H9 (cell line): ENCODE measurements at regions not wholly inside any gene's neighbourhood (a gene's known extent, or its start where the extent isn't known, plus 50 kb on each side); places are given as distances from the start of the nearest gene placed in this dataset.

Source experiments
- DNase-seq: peaks from one replicate; pipeline ENCODE4 v3.0.0-alpha.2; 2017
- H2AFZ ChIP-seq: one replicate; pipeline ENCODE4 v1.6.1; 2013; ENCODE audit warnings: mild to moderate bottlenecking, low read length, control low read depth, moderate library complexity
- H2AK5ac ChIP-seq: 2 replicates; pipeline ENCODE4 v1.6.1; 2013; ENCODE audit warnings: low read length, control low read depth, mixed read lengths; ENCODE audit not compliant: insufficient read length
- H2BK120ac ChIP-seq: one replicate; pipeline ENCODE4 v1.6.1; 2013; ENCODE audit warnings: low read depth, mild to moderate bottlenecking, low read length, control low read depth, inconsistent platforms; ENCODE audit not compliant: poor library complexity, severe bottlenecking
- H2BK12ac ChIP-seq: 2 replicates; pipeline ENCODE4 v1.6.1; 2013; ENCODE audit warnings: low read length, control low read depth, mixed read lengths, low read depth; ENCODE audit not compliant: insufficient read length
- H2BK15ac ChIP-seq: 2 replicates; pipeline ENCODE4 v1.6.1; 2013; ENCODE audit warnings: low read depth, low read length, control low read depth
- H2BK20ac ChIP-seq: one replicate; pipeline ENCODE4 v1.6.1; 2013; ENCODE audit warnings: low read depth, mild to moderate bottlenecking, low read length, control low read depth, inconsistent platforms; ENCODE audit not compliant: poor library complexity, severe bottlenecking
- H2BK5ac ChIP-seq: 2 replicates; pipeline ENCODE4 v1.6.1; 2013; ENCODE audit warnings: low read length, control low read depth, mixed read lengths; ENCODE audit not compliant: insufficient read length
- H3K14ac ChIP-seq: 2 replicates; pipeline ENCODE4 v1.6.1; 2013; ENCODE audit warnings: low read length, control low read depth; ENCODE audit not compliant: insufficient read depth
- H3K18ac ChIP-seq: 2 replicates; pipeline ENCODE4 v1.6.1; 2013; ENCODE audit warnings: low read depth, mild to moderate bottlenecking, mixed read lengths, low read length, control low read depth; ENCODE audit not compliant: insufficient read length
- H3K23ac ChIP-seq: 2 replicates; pipeline ENCODE4 v1.6.1; 2013; ENCODE audit warnings: low read length, control low read depth, mixed read lengths, low read depth; ENCODE audit not compliant: insufficient read length
- H3K23me2 ChIP-seq: 2 replicates; pipeline ENCODE4 v1.6.1; 2013; ENCODE audit warnings: low read depth, mild to moderate bottlenecking, mixed read lengths, low read length, control low read depth; ENCODE audit not compliant: insufficient read length, poor library complexity, severe bottlenecking
- H3K27ac ChIP-seq: 2 replicates; pipeline ENCODE4 v1.5.1; 2013; ENCODE audit warnings: low read length, control low read depth, mixed read lengths, low read depth; ENCODE audit not compliant: insufficient read length
- H3K27me3 ChIP-seq: 2 replicates; pipeline ENCODE4 v1.6.1; 2013; ENCODE audit warnings: low read length, control low read depth, inconsistent platforms; ENCODE audit not compliant: insufficient read depth
- H3K4ac ChIP-seq: 2 replicates; pipeline ENCODE4 v1.6.1; 2013; ENCODE audit warnings: low read depth, mild to moderate bottlenecking, control low read depth, inconsistent platforms, low read length, moderate library complexity
- H3K4me1 ChIP-seq: 2 replicates; pipeline ENCODE4 v1.6.1; 2013; ENCODE audit warnings: low read length, control low read depth, inconsistent platforms; ENCODE audit not compliant: insufficient read depth
- H3K4me2 ChIP-seq: 2 replicates; pipeline ENCODE4 v1.6.1; 2013; ENCODE audit warnings: low read length, control low read depth, mixed read lengths; ENCODE audit not compliant: insufficient read length, insufficient read depth
- H3K56ac ChIP-seq: 2 replicates; pipeline ENCODE4 v1.6.1; 2013; ENCODE audit warnings: low read depth, mild to moderate bottlenecking, mixed read lengths, low read length, control low read depth; ENCODE audit not compliant: insufficient read length
- H3K79me1 ChIP-seq: 2 replicates; pipeline ENCODE4 v1.6.1; 2013; ENCODE audit warnings: low read depth, mild to moderate bottlenecking, moderate library complexity, low read length, control low read depth, inconsistent platforms; ENCODE audit not compliant: insufficient read depth, poor library complexity, severe bottlenecking
- H3K79me2 ChIP-seq: 2 replicates; pipeline ENCODE4 v1.6.1; 2013; ENCODE audit warnings: low read length, control low read depth, inconsistent platforms; ENCODE audit not compliant: insufficient read depth
- H3K9ac ChIP-seq: 2 replicates; pipeline ENCODE4 v1.6.1; 2013; ENCODE audit warnings: low read length, control low read depth, mixed read lengths; ENCODE audit not compliant: insufficient read length; ENCODE audit errors: extremely low read depth
- H3K9me3 ChIP-seq: one replicate; pipeline ENCODE4 v1.6.1; 2013; ENCODE audit warnings: low read depth, low read length, inconsistent platforms; ENCODE audit not compliant: control insufficient read depth
- H3T11ph ChIP-seq: one replicate; pipeline ENCODE4 v1.6.1; 2013; ENCODE audit warnings: mild to moderate bottlenecking, low read length, control low read depth, inconsistent platforms
- H4K20me1 ChIP-seq: one replicate; pipeline ENCODE4 v1.6.1; 2013; ENCODE audit not compliant: control insufficient read depth, insufficient read length, insufficient read depth
- H4K5ac ChIP-seq: 2 replicates; pipeline ENCODE4 v1.6.1; 2013; ENCODE audit warnings: low read depth, mild to moderate bottlenecking, mixed read lengths, low read length, control low read depth; ENCODE audit not compliant: insufficient read length
- H4K8ac ChIP-seq: replicated peaks from 2 replicates; pipeline ENCODE4 v1.6.1; 2013; ENCODE audit warnings: low read length, control low read depth, mixed read lengths, low read depth; ENCODE audit not compliant: insufficient read length
- H4K91ac ChIP-seq: 2 replicates; pipeline ENCODE4 v1.6.1; 2013; ENCODE audit warnings: low read depth, mild to moderate bottlenecking, moderate library complexity, mixed read lengths, low read length, control low read depth; ENCODE audit not compliant: insufficient read length
- H3K27ac Mint-ChIP-seq, 3 experiments: 2 replicates in 2 of 3; 3 replicates in 1 of 3; pipeline ENCODE4 v1.8.0; 2020 to 2021; ENCODE audit warnings: mixed read lengths in 3 of 3, mild to moderate bottlenecking in 1 of 3, moderate library complexity in 1 of 3
- H3K27me3 Mint-ChIP-seq: 2 replicates; pipeline ENCODE4 v1.8.0; 2021; ENCODE audit warnings: low read depth, mild to moderate bottlenecking, moderate library complexity, mixed read lengths
- H3K36me3 Mint-ChIP-seq, 3 experiments: 2 replicates in 2 of 3; 3 replicates in 1 of 3; pipeline ENCODE4 v1.8.0; 2020 to 2021; ENCODE audit warnings: low read depth in 3 of 3, mixed read lengths in 3 of 3; ENCODE audit not compliant: insufficient read depth in 1 of 3
- H3K4me1 Mint-ChIP-seq, 2 experiments: 2 replicates each; pipeline ENCODE4 v1.8.0; 2020; ENCODE audit warnings: mixed read lengths in 2 of 2
- H3K4me3 Mint-ChIP-seq, 2 experiments: 2 replicates in 1 of 2; 3 replicates in 1 of 2; pipeline ENCODE4 v1.8.0; 2020 to 2021; ENCODE audit warnings: mild to moderate bottlenecking in 2 of 2, mixed read lengths in 2 of 2, moderate library complexity in 1 of 2
- H3K9me3 Mint-ChIP-seq, 2 experiments: 2 replicates in 1 of 2; 3 replicates in 1 of 2; pipeline ENCODE4 v1.8.0; 2020; ENCODE audit warnings: mild to moderate bottlenecking in 2 of 2, mixed read lengths in 2 of 2, moderate library complexity in 1 of 2
- CTCF ChIP-seq: fragments of 200-600 bp; sonication (generic); conservative IDR thresholded peaks from 3 replicates; pipeline ENCODE4 v1.8.0; 2021; ENCODE audit warnings: antibody characterized with exemption, mild to moderate bottlenecking
- WGBS: extraction: QIAGEN DNeasy Blood & Tissue Kit; methylation state at CpG from one replicate; pipeline ENCODE4 v1.1.7; 2013; ENCODE audit warnings: missing lambda C conversion rate, low lambda C conversion rate, mixed read lengths; ENCODE audit not compliant: insufficient read length; ENCODE audit errors: extremely low coverage; 5-methylcytosine and 5-hydroxymethylcytosine counted together

- Mint-ChIP-seq H3K36me3 (no peaks in the 10 kb centered on the region), H3K4me1 (peaks cover 3 to 8% of the 10 kb centered on the region in 2 experiments), H3K27me3 (no peaks in the 10 kb centered on the region), H3K9me3 (peaks cover 0 to 2% of the 10 kb centered on the region in 2 experiments; a peak in 1 of 5 replicates), H3K4me3 (no peak overlapping the region), H3K27ac (no peak overlapping the region)
- no peak overlapping the region for H4K8ac ChIP-seq
- no peaks in the 10 kb centered on the region for H4K20me1 ChIP-seq
- H3K9me3 ChIP-seq = no peaks in the 10 kb centered on the region
- no peak overlapping the region for H4K91ac ChIP-seq
- no peaks in the 10 kb centered on the region for H3K23me2 ChIP-seq
- H2BK15ac ChIP-seq = no peak overlapping the region
- H3K4ac ChIP-seq = no peak overlapping the region
- no peaks in the 10 kb centered on the region for H3K79me1 ChIP-seq
- no peak overlapping the region for H3K23ac ChIP-seq
- H2BK5ac ChIP-seq = no peak overlapping the region
- no peak overlapping the region for H3K4me2 ChIP-seq
- H4K5ac ChIP-seq = no peak overlapping the region
- no peaks in the 10 kb centered on the region; the same call in 1 of the 2 replicates for H3K4me1 ChIP-seq
- H3K27ac ChIP-seq = no peak overlapping the region
- no peak for TF ChIP-seq CTCF
- WGBS = no CpG with 5 or more reads among the region's 4 CpGs
- H2AFZ ChIP-seq = no peak overlapping the region
- H3K27me3 ChIP-seq = no peaks in the 10 kb centered on the region
- no peak overlapping the region for H3K14ac ChIP-seq
- no peaks in the 10 kb centered on the region for H3K79me2 ChIP-seq
- no peak overlapping the region for H3T11ph ChIP-seq
- no peak overlapping the region for H3K9ac ChIP-seq
- H2BK12ac ChIP-seq = no peak overlapping the region
- no peak overlapping the region for H2BK120ac ChIP-seq
- H2BK20ac ChIP-seq = no peak overlapping the region
- H2AK5ac ChIP-seq = no peak overlapping the region
- DNase-seq = no peak
- H3K18ac ChIP-seq = no peak overlapping the region
- no peak overlapping the region for H3K56ac ChIP-seq
Observed at GRCh38 chr2:195356920-195357440, 300.0 kb upstream of the SLC39A10 start.
